ENCODE measurements at regions not wholly inside any gene's neighbourhood (a gene's known extent, or its start where the extent isn't known, plus 50 kb on each side); places are given as distances from the start of the nearest gene placed in this dataset.

- intact Hi-C loops (cut with DNase I) = no loop called here
Measured at GRCh38 chr13:39859898-39860297, 204.4 kb downstream of the COG6 start.

GRCh38 chr13:39862900-39863299, 207.4 kb downstream of the COG6 start:
- Histone ChIP-seq H3K36me3 (ENCODE audit: control insufficient read depth in 2 of 3, insufficient read depth in 3 of 3, low read length in 3 of 3) (no peaks in the 10 kb centered on the region), H3K4me3 (ENCODE audit: low read length in 3 of 3) (no peak overlapping the region), H3K9ac (ENCODE audit: low read length in 3 of 3) (no peak overlapping the region), H3K4me1 (ENCODE audit: control insufficient read depth in 2 of 3, insufficient read depth in 2 of 3, low read depth in 1 of 3, low read length in 3 of 3) (no peaks in the 10 kb centered on the region), H3K27ac (ENCODE audit: low read depth in 2 of 2, low read length in 2 of 2) (no peak overlapping the region), H3K27me3 (ENCODE audit: control insufficient read depth, insufficient read depth, low read length) (no peaks in the 10 kb centered on the region), H3K9me3 (ENCODE audit: control insufficient read depth in 2 of 3, insufficient read depth in 1 of 3, low read length in 3 of 3) (no peaks in the 10 kb centered on the region)
- FAIRE-seq = no peak
- intact Hi-C loops (cut with DNase I) = no loop called here
- no peak for DNase-seq
- TF ChIP-seq CTCF (IDR thresholded peaks at IDR 0.05; ENCODE audit: borderline replicate concordance, extremely low read depth, insufficient read depth) = no peak

More at GRCh38 chr13:39859898-39860297, 204.4 kb downstream of the COG6 start:
- FAIRE-seq = no peak
- Histone ChIP-seq H3K4me3 (ENCODE audit: low read length in 3 of 3) (no peak overlapping the region), H3K9ac (ENCODE audit: low read length in 3 of 3) (no peak overlapping the region), H3K36me3 (ENCODE audit: control insufficient read depth in 2 of 3, insufficient read depth in 3 of 3, low read length in 3 of 3) (no peaks in the 10 kb centered on the region), H3K9me3 (ENCODE audit: control insufficient read depth in 2 of 3, insufficient read depth in 1 of 3, low read length in 3 of 3) (no peaks in the 10 kb centered on the region), H3K27ac (ENCODE audit: low read depth in 2 of 2, low read length in 2 of 2) (no peak overlapping the region), H3K4me1 (ENCODE audit: control insufficient read depth in 2 of 3, insufficient read depth in 2 of 3, low read depth in 1 of 3, low read length in 3 of 3) (no peaks in the 10 kb centered on the region), H3K27me3 (ENCODE audit: control insufficient read depth, insufficient read depth, low read length) (no peaks in the 10 kb centered on the region)
- no peak for DNase-seq
- no peak for TF ChIP-seq CTCF (IDR thresholded peaks at IDR 0.05; ENCODE audit: borderline replicate concordance, extremely low read depth, insufficient read depth)

- Histone ChIP-seq H3K9ac (ENCODE audit: low read length in 3 of 3) (no peak overlapping the region), H3K27me3 (ENCODE audit: control insufficient read depth, insufficient read depth, low read length) (no peaks in the 10 kb centered on the region), H3K27ac (ENCODE audit: low read depth in 2 of 2, low read length in 2 of 2) (no peak overlapping the region), H3K36me3 (ENCODE audit: control insufficient read depth in 2 of 3, insufficient read depth in 3 of 3, low read length in 3 of 3) (no peaks in the 10 kb centered on the region), H3K9me3 (ENCODE audit: control insufficient read depth in 2 of 3, insufficient read depth in 1 of 3, low read length in 3 of 3) (no peaks in the 10 kb centered on the region), H3K4me1 (ENCODE audit: control insufficient read depth in 2 of 3, insufficient read depth in 2 of 3, low read depth in 1 of 3, low read length in 3 of 3) (no peaks in the 10 kb centered on the region), H3K4me3 (ENCODE audit: low read length in 3 of 3) (no peak overlapping the region)
- no peak for TF ChIP-seq CTCF (IDR thresholded peaks at IDR 0.05; ENCODE audit: borderline replicate concordance, extremely low read depth, insufficient read depth)
- no peak for FAIRE-seq
- intact Hi-C loops (cut with DNase I) = no loop called here
- DNase-seq = no peak
Measured at GRCh38 chr13:39864221-39864620, 208.8 kb downstream of the COG6 start.

- no peaks in the 10 kb centered on the region for H3K4me1 ChIP-seq (ENCODE audit: control insufficient read depth in 2 of 3, insufficient read depth in 2 of 3, low read depth in 1 of 3, low read length in 3 of 3)
- no peak overlapping the region for H3K9ac ChIP-seq (ENCODE audit: low read length in 3 of 3)
- DNase-seq = no peak
- no peak overlapping the region for H3K4me3 ChIP-seq (ENCODE audit: low read length in 3 of 3)
- no peak overlapping the region for H3K27ac ChIP-seq (ENCODE audit: low read depth in 2 of 2, low read length in 2 of 2)
- intact Hi-C loops (cut with DNase I) = no loop called here
- no peak for FAIRE-seq
- no peaks in the 10 kb centered on the region for H3K27me3 ChIP-seq (ENCODE audit: control insufficient read depth, insufficient read depth, low read length)
- TF ChIP-seq CTCF (IDR thresholded peaks at IDR 0.05; ENCODE audit: borderline replicate concordance, extremely low read depth, insufficient read depth) = no peak
- H3K36me3 ChIP-seq (ENCODE audit: control insufficient read depth in 2 of 3, insufficient read depth in 3 of 3, low read length in 3 of 3) = no peaks in the 10 kb centered on the region
- no peaks in the 10 kb centered on the region for H3K9me3 ChIP-seq (ENCODE audit: control insufficient read depth in 2 of 3, insufficient read depth in 1 of 3, low read length in 3 of 3)
Measured at GRCh38 chr13:39866722-39867121, 211.3 kb downstream of the COG6 start.
